ENCODE measurements at regions not wholly inside any gene's neighbourhood (a gene's known extent, or its start where the extent isn't known, plus 50 kb on each side); places are given as distances from the start of the nearest gene placed in this dataset.
"Not testable (repeated sequence)": the region's sequence is repeated elsewhere in the genome, so short reads cannot be mapped to it uniquely, and the experiment has no call there.

- FAIRE-seq, result no peak
These were observed 212.7 kb upstream of the P2RY1 start for GRCh38 chr3:152621967-152622810.

- no peak for FAIRE-seq
These were observed 212.1 kb upstream of the P2RY1 start for GRCh38 chr3:152622811-152623167.

GRCh38 chr3:152623286-152623911 lies 211.5 kb upstream of the P2RY1 start:
- FAIRE-seq, result no peak

- FAIRE-seq, result no peak
These were observed 208.7 kb upstream of the P2RY1 start for GRCh38 chr3:152626226-152626625.

- FAIRE-seq, result no peak
These were observed 206.4 kb upstream of the P2RY1 start for GRCh38 chr3:152628496-152628895.

GRCh38 chr3:152629363-152630122 lies 205.4 kb upstream of the P2RY1 start:
- no peak for FAIRE-seq

GRCh38 chr3:152635389-152635788 lies 199.5 kb upstream of the P2RY1 start:
- no peak for FAIRE-seq

GRCh38 chr3:152636651-152637050 lies 198.3 kb upstream of the P2RY1 start:
- no peak for FAIRE-seq

GRCh38 chr3:152638214-152638613 lies 196.7 kb upstream of the P2RY1 start:
- FAIRE-seq, result no peak

GRCh38 chr3:152638707-152639450 lies 196.1 kb upstream of the P2RY1 start:
- no peak for FAIRE-seq

GRCh38 chr3:152641198-152641597 lies 193.7 kb upstream of the P2RY1 start:
- no peak for FAIRE-seq

- FAIRE-seq, result no peak
These were observed 192.3 kb upstream of the P2RY1 start for GRCh38 chr3:152642658-152643057.

GRCh38 chr3:152644478-152644877 lies 190.5 kb upstream of the P2RY1 start:
- no peak for FAIRE-seq

GRCh38 chr3:152646004-152646403 lies 188.9 kb upstream of the P2RY1 start:
- no peak for FAIRE-seq

GRCh38 chr3:152650177-152650576 lies 184.8 kb upstream of the P2RY1 start:
- no peak for FAIRE-seq

GRCh38 chr3:152650923-152651322 lies 184.0 kb upstream of the P2RY1 start:
- FAIRE-seq, result not testable (repeated sequence)

- no peak for FAIRE-seq
These were observed 178.5 kb upstream of the P2RY1 start for GRCh38 chr3:152656214-152656971.

GRCh38 chr3:152656972-152657355 lies 178.0 kb upstream of the P2RY1 start:
- no peak for FAIRE-seq

GRCh38 chr3:152658977-152659720 lies 175.8 kb upstream of the P2RY1 start:
- no peak for FAIRE-seq

GRCh38 chr3:152662157-152662556 lies 172.8 kb upstream of the P2RY1 start:
- FAIRE-seq, result peak; percentile 47

GRCh38 chr3:152664766-152665165 lies 170.2 kb upstream of the P2RY1 start:
- no peak for FAIRE-seq
